GM10266 (cell line): ENCODE measurements at regions not wholly inside any gene's neighbourhood (a gene's known extent, or its start where the extent isn't known, plus 50 kb on each side); places are given as distances from the start of the nearest gene placed in this dataset.

Experiments
- DNase-seq: peaks from one replicate; pipeline ENCODE4 v3.0.0; 2012; ENCODE audit errors: extremely low spot score
- CTCF ChIP-seq: IDR thresholded peaks from 2 replicates; pipeline ENCODE4 v1.5.1; 2012; ENCODE audit warnings: mild to moderate bottlenecking, low read depth; ENCODE audit not compliant: control insufficient read depth, insufficient read depth; ENCODE audit errors: missing control alignments

DNA sequence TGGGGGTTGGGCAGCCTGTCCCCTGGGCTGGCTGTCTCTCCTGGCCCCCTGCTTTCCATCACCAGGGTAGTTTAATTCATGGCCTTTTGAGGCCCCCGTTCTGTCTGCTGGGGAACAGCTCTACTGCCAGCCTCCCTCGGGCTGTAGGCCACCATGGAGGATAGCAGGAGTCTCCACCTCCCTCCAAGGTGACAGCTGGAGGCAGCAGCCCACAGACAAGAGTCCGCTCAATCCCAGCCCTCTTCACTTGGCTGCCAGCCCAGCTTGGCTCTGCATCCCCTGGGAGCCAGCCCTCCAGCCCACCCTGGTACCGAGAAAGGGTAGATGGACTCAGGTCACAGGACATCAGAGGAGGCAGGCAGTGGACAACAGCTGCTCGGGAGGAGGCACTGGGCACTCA lies 194.6 kb upstream of the SDK2 start:
- no peak for TF ChIP-seq CTCF
- no peak for DNase-seq

DNA sequence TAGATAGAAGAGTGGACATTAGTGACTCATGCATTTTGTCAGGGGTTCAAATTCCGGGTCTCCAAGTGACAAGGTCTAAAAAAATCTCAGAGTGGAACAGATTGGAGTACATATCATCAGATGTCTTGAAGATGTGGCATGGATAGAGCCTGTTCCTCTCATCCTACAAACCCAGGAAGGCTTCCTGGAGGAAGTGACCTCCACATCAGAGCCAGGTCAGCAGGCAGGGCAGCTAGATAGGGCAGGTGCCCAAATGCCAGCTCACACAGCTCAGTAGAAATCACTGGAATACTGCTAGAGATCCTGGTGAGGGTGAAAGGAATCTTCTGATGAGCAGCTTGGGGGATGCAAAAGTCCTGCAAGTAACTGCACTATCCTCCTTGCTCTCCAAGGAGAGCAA lies 196.6 kb upstream of the SDK2 start:
- TF ChIP-seq CTCF = no peak
- DNase-seq = no peak

GRCh38 chr17:73841431-73842060 lies 197.3 kb upstream of the SDK2 start:
- no peak for TF ChIP-seq CTCF
- no peak for DNase-seq

DNA sequence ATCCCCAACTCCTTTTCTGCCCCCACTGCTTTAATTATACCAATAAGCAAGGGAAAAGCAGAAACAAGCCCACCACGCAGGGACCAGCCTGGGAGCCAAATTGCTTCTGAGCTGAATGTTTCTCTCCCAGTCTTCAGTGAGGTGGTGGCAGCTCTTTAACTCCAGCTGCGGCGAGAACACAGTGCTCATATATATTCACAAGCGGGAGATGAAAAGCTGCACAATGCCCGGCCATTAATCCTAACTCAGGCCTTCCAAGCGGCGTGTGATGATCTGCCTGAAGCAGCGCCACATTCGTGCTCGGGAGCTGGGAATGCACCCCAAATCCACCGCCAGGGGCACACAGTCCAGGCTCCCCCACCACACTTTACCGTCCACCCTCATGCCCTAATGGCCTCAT lies 203.7 kb upstream of the SDK2 start:
- no peak for DNase-seq
- TF ChIP-seq CTCF = no peak

- no peak for DNase-seq
- TF ChIP-seq CTCF = no peak
Measured at GRCh38 chr17:73850426-73850825, 206.2 kb upstream of the SDK2 start.

DNA sequence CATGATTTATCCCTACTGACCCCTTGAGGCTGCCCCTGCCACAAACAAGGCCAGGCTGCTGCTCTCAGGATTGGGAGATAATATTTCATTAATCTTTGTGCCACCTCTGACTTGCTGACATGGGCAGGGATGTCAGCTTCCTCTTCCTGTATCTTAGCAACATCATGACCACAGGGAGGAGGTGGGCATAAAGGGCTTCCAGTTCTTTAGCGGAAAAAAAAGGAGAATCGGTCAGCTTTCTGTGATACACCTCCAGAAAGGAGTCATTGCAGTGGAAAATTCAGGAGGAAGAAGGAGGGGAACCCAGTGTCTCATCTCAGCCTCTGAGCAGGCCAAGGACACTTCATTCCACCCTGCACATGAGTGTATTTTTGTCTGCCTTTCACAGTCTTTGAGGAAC lies 206.8 kb upstream of the SDK2 start:
- DNase-seq = no peak
- TF ChIP-seq CTCF = no peak

DNA sequence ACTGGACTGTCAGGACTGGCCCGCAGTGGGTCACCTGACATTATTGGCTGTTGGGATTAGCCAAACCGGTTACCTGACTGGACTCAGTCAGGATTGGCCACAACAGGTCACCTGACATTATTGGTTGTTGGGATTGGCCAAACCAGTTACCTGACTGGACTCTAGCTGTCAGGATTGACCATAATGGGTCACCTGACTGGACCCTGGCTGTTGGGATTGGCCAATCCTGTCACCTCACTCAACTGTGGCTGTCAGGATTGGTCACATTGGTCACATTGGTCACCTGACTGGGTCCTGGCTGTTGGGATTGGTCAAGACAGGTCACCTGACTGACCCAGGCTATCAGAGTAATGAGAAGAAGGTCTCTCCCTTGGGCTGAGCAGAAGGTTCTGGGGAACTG lies 207.7 kb upstream of the SDK2 start:
- no peak for TF ChIP-seq CTCF
- no peak for DNase-seq
